RPMI7951 (cell line): ENCODE measurements at regions not wholly inside any gene's neighbourhood (a gene's known extent, or its start where the extent isn't known, plus 50 kb on each side); places are given as distances from the start of the nearest gene placed in this dataset.

Experiments
- DNase-seq: peaks from one replicate; pipeline ENCODE4 v3.0.0-alpha.2; 2012; ENCODE audit warnings: low read depth

GRCh38 chr14:62378057-62378456, 615.8 kb downstream of the SNAPC1 start:
- DNase-seq: no peak

- DNase-seq: no peak
Observed at GRCh38 chr14:62381311-62382070, 619.3 kb downstream of the SNAPC1 start.

- DNase-seq: no peak
Observed at GRCh38 chr14:62409169-62409568, 636.1 kb downstream of the KCNH5 start.

GRCh38 chr14:62409626-62410300, 635.5 kb downstream of the KCNH5 start:
- no peak for DNase-seq

- DNase-seq: no peak
Observed at GRCh38 chr14:62420847-62421246, 624.4 kb downstream of the KCNH5 start.

GRCh38 chr14:62428429-62429203, 616.6 kb downstream of the KCNH5 start:
- DNase-seq: peak; percentile 2

GRCh38 chr14:62429683-62430082, 615.6 kb downstream of the KCNH5 start:
- DNase-seq: no peak

GRCh38 chr14:62431496-62431895, 613.8 kb downstream of the KCNH5 start:
- DNase-seq: no peak

GRCh38 chr14:62432955-62433354, 612.3 kb downstream of the KCNH5 start:
- no peak for DNase-seq

- no peak for DNase-seq
Observed at GRCh38 chr14:62436261-62436660, 609.0 kb downstream of the KCNH5 start.

- no peak for DNase-seq
Observed at GRCh38 chr14:62439210-62439609, 606.0 kb downstream of the KCNH5 start.

GRCh38 chr14:62443796-62444195, 601.5 kb downstream of the KCNH5 start:
- DNase-seq: peak; percentile 11

- no peak for DNase-seq
Observed at GRCh38 chr14:62445570-62445969, 599.7 kb downstream of the KCNH5 start.

GRCh38 chr14:62451221-62451620, 594.0 kb downstream of the KCNH5 start:
- DNase-seq: no peak

GRCh38 chr14:62453226-62453625, 592.0 kb downstream of the KCNH5 start:
- no peak for DNase-seq

- DNase-seq: no peak
Observed at GRCh38 chr14:62455446-62455845, 589.8 kb downstream of the KCNH5 start.

- no peak for DNase-seq
Observed at GRCh38 chr14:62462988-62463387, 582.3 kb downstream of the KCNH5 start.

GRCh38 chr14:62468946-62469345, 576.3 kb downstream of the KCNH5 start:
- no peak for DNase-seq

- DNase-seq: no peak
Observed at GRCh38 chr14:62470935-62471334, 574.3 kb downstream of the KCNH5 start.

- DNase-seq: no peak
Observed at GRCh38 chr14:62491146-62491545, 554.1 kb downstream of the KCNH5 start.

GRCh38 chr14:62497708-62498107, 547.5 kb downstream of the KCNH5 start:
- no peak for DNase-seq

- DNase-seq: no peak
Observed at GRCh38 chr14:62501021-62501750, 544.1 kb downstream of the KCNH5 start.
